Smooth muscle cell (in vitro differentiated cells): ENCODE measurements at regions not wholly inside any gene's neighbourhood (a gene's known extent, or its start where the extent isn't known, plus 50 kb on each side); places are given as distances from the start of the nearest gene placed in this dataset.

Experiments
- DNase-seq: peaks from one replicate; lab custom pipeline; 2025; ENCODE audit not compliant: unreplicated experiment; lab: John Stamatoyannopoulos, UW
- H2AFZ ChIP-seq: fragments of 200-600 bp; sonication (generic); 2 replicates; pipeline ENCODE4 v1.6.0; 2016; ENCODE audit warnings: antibody characterized with exemption, low read depth, mild to moderate bottlenecking
- H3F3A ChIP-seq: fragments of 200-600 bp; sonication (generic); 2 replicates; pipeline ENCODE4 v1.6.0; 2017; ENCODE audit warnings: antibody characterized with exemption, low read depth
- H3K27ac ChIP-seq: fragments of 200-600 bp; sonication (generic); 2 replicates; pipeline ENCODE4 v1.5.1; 2016; ENCODE audit warnings: low read depth, mild to moderate bottlenecking
- H3K27me3 ChIP-seq: fragments of 200-600 bp; sonication (generic); 2 replicates; pipeline ENCODE4 v1.6.1; 2016; ENCODE audit warnings: low read depth, mild to moderate bottlenecking
- H3K36me3 ChIP-seq: fragments of 200-600 bp; sonication (generic); 2 replicates; pipeline ENCODE4 v1.5.1; 2016; ENCODE audit warnings: low read depth
- H3K4me1 ChIP-seq: fragments of 200-600 bp; sonication (generic); 2 replicates; pipeline ENCODE4 v1.5.1; 2016; ENCODE audit warnings: low read depth
- H3K4me2 ChIP-seq: fragments of 200-600 bp; sonication (generic); 2 replicates; pipeline ENCODE4 v1.6.0; 2016; ENCODE audit warnings: mild to moderate bottlenecking
- H3K4me3 ChIP-seq: fragments of 200-600 bp; sonication (generic); 2 replicates; pipeline ENCODE4 v1.5.1; 2016; ENCODE audit warnings: mild to moderate bottlenecking
- H3K79me2 ChIP-seq: fragments of 200-600 bp; sonication (generic); 2 replicates; pipeline ENCODE4 v1.6.0; 2016; ENCODE audit warnings: low read depth, mild to moderate bottlenecking
- H3K9ac ChIP-seq: fragments of 200-600 bp; sonication (generic); 2 replicates; pipeline ENCODE4 v1.6.0; 2016; ENCODE audit warnings: low read depth
- H3K9me3 ChIP-seq: fragments of 200-600 bp; sonication (generic); replicated peaks from 2 replicates; pipeline ENCODE4 v1.5.1; 2016; ENCODE audit warnings: low read depth
- H4K20me1 ChIP-seq: fragments of 200-600 bp; sonication (generic); 2 replicates; pipeline ENCODE4 v1.6.0; 2016; ENCODE audit warnings: low read depth
- CTCF ChIP-seq: fragments of 200-600 bp; sonication (generic); IDR thresholded peaks from 2 replicates; pipeline ENCODE4 v1.5.1; 2017; ENCODE audit warnings: borderline replicate concordance, mild to moderate bottlenecking, antibody characterized with exemption; ENCODE audit not compliant: insufficient read depth, poor library complexity, severe bottlenecking
- WGBS: methylation state at CpG from one replicate; pipeline ENCODE4 v1.1.7; 2016; ENCODE audit warnings: low lambda C conversion rate; 5-methylcytosine and 5-hydroxymethylcytosine counted together

DNA sequence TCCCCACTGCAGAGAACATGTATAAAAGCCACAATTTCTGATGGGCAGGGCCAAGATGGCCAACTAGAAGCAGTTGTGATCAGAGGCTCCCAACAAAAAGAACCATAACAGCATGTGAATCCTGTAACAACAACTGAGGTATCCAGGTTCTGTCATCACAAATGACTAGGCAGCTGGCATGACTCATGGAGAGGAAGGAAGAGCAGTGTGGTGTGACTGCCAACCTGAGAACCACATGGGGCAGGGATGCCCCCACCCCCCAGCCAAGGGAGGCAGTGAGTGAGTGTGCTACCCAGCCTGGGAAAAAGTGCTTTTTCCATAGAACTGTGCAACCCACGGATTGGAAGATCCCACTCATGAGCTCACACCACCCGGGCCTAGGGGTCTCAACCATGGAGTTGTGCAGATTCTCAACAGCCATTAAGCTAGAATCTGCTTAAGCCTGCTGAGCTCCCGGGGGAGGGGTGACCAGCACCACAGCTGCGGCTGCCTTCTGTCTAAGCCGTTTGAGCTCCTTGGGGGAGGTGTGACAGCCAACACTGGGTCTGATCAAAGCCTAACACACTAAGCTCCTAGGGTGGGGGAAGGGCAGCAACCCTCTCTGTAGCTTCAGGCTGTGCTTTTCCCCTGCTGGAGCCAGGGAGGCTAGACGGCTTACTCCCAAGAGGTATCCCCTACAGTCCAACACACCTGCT, 80.1 kb upstream of the DMAC1 start:
- DNase-seq = no peak
- no peak overlapping the region for H3K9ac ChIP-seq
- H3K36me3 ChIP-seq = no peaks in the 10 kb centered on the region
- no peaks in the 10 kb centered on the region for H4K20me1 ChIP-seq
- no peaks in the 10 kb centered on the region for H3F3A ChIP-seq
- H3K27me3 ChIP-seq = no peaks in the 10 kb centered on the region
- H3K4me3 ChIP-seq = no peak overlapping the region
- no peak overlapping the region for H3K4me2 ChIP-seq
- H3K4me1 ChIP-seq = peaks cover 7% of the 10 kb centered on the region
- H3K79me2 ChIP-seq = no peaks in the 10 kb centered on the region
- 24% methylated on average over 6 of the region's 6 CpGs for WGBS
- no peak overlapping the region for H2AFZ ChIP-seq
- TF ChIP-seq CTCF = no peak
- no peaks in the 10 kb centered on the region for H3K9me3 ChIP-seq
- H3K27ac ChIP-seq = no peak overlapping the region

GRCh38 chr9:7871977-7872730, 72.6 kb upstream of the DMAC1 start:
- Histone ChIP-seq H4K20me1 (no peaks in the 10 kb centered on the region), H3K9me3 (no peaks in the 10 kb centered on the region), H3K36me3 (no peaks in the 10 kb centered on the region), H3K9ac (no peak overlapping the region), H3F3A (no peaks in the 10 kb centered on the region), H3K4me3 (no peak overlapping the region), H3K4me2 (no peak overlapping the region), H2AFZ (no peak overlapping the region), H3K4me1 (no peaks in the 10 kb centered on the region), H3K79me2 (no peaks in the 10 kb centered on the region), H3K27ac (no peak overlapping the region), H3K27me3 (no peaks in the 10 kb centered on the region)
- TF ChIP-seq CTCF = no peak
- WGBS = 72% methylated on average over 2 of the region's 2 CpGs
- DNase-seq = no peak

DNA sequence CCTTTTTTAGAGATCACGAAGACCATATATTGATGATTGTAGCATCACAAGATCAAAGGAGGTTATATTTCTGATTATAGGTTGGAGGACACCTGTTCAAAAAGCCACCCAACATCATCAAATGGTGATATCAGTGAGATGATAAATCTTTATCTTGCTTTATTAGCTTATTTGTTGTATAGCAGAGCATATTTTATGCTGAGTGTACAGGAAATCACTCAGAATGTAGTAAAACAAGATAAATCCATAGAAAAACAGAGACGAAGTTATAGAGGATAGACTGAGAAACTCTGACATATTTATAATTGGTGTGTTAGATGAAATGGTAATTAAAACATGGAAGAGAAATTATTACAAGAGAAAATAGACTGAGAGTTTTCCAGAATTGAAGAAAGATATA, 69.8 kb upstream of the DMAC1 start:
- H3K27ac ChIP-seq = no peak overlapping the region
- no peak overlapping the region for H3K4me3 ChIP-seq
- H3K27me3 ChIP-seq = no peaks in the 10 kb centered on the region
- no peaks in the 10 kb centered on the region for H3K4me1 ChIP-seq
- no peak overlapping the region for H3K9ac ChIP-seq
- H3F3A ChIP-seq = no peaks in the 10 kb centered on the region
- H3K4me2 ChIP-seq = no peak overlapping the region
- no peaks in the 10 kb centered on the region for H4K20me1 ChIP-seq
- 93% methylated on average over 2 of the region's 2 CpGs for WGBS
- H2AFZ ChIP-seq = no peak overlapping the region
- H3K9me3 ChIP-seq = no peaks in the 10 kb centered on the region
- DNase-seq = no peak
- H3K36me3 ChIP-seq = no peaks in the 10 kb centered on the region
- no peak for TF ChIP-seq CTCF
- no peaks in the 10 kb centered on the region for H3K79me2 ChIP-seq
